ENCODE measurements at regions not wholly inside any gene's neighbourhood (a gene's known extent, or its start where the extent isn't known, plus 50 kb on each side); places are given as distances from the start of the nearest gene placed in this dataset.

GRCh38 chr20:57083072-57083471, 183.4 kb downstream of the BMP7 start:
- TF ChIP-seq CTCF (IDR thresholded peaks at IDR 0.05) (no peak), POLR2A (IDR thresholded peaks at IDR 0.05) (no peak), POLR2AphosphoS5 (IDR thresholded peaks at IDR 0.05; ENCODE audit: insufficient read depth in 1 of 2, low read depth in 1 of 2) (no peak)

All from vagina (tissue), 2 donors.